ENCODE measurements at regions not wholly inside any gene's neighbourhood (a gene's known extent, or its start where the extent isn't known, plus 50 kb on each side); places are given as distances from the start of the nearest gene placed in this dataset.

DNA sequence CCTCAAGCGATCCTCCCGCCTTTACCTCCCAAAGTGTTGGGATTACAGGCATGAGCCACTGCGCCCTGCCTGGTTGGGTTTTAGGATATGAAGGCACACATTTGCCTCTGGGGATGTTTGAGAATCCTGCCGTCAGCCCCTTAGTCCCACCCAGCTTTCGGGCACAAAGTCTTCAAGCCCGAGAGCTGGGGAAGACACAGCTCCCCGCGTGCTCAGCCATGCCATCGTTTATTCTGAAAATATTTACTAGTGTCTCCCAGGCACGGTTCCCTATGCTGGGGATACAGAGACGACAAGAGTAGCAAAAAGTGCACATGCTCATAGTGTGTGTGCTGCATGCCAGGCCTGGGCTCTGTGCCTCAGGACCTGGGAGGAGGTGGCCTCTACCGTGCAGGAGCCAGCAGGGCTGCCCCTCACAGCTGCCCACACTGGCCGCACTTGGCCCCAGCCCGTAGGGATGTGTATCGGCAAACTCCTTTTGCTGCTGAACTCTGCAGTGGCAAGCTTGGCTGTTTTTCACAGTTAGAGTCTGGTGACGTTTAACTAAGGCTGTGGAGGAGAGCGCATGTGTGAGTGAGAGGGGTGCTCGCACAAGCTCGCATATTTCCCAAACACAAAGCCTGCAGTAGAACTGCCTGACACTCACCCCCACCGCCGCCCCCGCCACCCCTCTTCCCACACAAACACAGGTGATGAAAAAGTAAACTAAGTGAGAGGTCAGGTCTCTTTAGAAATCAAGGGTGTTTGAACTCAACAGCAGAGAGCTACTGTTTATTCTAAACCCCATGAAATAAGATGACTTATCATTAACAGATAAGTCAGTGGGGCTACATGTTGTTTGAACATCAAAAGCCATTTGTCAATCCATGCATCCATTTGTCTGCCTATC is 266.4 kb downstream of the MRTFB start:
- 34 to 46% (median 34%) methylated on average over 22 of the region's 22 CpGs for WGBS, 3 donors
- DNase-seq (peak in 1 of 2 donors; percentile 60), ATAC-seq (peak; percentile 54 to 62 (median 58))
- no peak overlapping the region for H3K4me3 ChIP-seq
- intact Hi-C loops (cut with DNase I), result no loop called here
- peaks cover 9% of the 10 kb centered on the region for H3K4me1 ChIP-seq
- H3K27me3 ChIP-seq (ENCODE audit: insufficient read depth in 3 of 3, low read length in 2 of 3), result no peaks in the 10 kb centered on the region
- no peaks in the 10 kb centered on the region for H3K36me3 ChIP-seq (ENCODE audit: insufficient read depth in 1 of 2, low read depth in 1 of 2)
- TF ChIP-seq, protein P1, sequence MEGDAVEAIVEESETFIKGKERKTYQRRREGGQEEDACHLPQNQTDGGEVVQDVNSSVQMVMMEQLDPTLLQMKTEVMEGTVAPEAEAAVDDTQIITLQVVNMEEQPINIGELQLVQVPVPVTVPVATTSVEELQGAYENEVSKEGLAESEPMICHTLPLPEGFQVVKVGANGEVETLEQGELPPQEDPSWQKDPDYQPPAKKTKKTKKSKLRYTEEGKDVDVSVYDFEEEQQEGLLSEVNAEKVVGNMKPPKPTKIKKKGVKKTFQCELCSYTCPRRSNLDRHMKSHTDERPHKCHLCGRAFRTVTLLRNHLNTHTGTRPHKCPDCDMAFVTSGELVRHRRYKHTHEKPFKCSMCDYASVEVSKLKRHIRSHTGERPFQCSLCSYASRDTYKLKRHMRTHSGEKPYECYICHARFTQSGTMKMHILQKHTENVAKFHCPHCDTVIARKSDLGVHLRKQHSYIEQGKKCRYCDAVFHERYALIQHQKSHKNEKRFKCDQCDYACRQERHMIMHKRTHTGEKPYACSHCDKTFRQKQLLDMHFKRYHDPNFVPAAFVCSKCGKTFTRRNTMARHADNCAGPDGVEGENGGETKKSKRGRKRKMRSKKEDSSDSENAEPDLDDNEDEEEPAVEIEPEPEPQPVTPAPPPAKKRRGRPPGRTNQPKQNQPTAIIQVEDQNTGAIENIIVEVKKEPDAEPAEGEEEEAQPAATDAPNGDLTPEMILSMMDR (IDR thresholded peaks at IDR 0.05), result no peak
- H3K9me3 ChIP-seq, result no peaks in the 10 kb centered on the region
- peak overlapping the region; percentile 47 for H3K27ac ChIP-seq

DNA sequence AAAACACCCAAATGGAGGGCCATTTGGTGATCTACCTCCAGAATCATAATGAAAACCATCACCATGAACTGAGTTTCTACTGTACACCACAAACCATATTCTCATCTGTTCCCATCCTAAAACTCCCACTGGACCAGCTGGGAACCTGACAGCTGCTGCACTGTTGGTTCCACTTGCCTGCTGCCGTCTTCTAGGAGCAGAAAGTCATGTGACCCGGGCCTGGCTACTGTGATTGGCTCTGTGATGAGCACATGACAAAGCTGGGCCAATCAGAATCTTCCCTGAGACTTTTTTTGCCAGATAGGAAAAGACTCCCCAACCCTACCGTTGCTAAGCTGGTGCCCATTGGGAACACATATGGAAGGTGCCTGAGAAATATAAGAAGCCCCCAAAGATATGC is 264.2 kb downstream of the MRTFB start:
- no peak overlapping the region for H3K27ac ChIP-seq
- no peak overlapping the region for H3K4me3 ChIP-seq
- ATAC-seq, result no peak
- 61 to 71% (median 70%) methylated on average over 3 of the region's 3 CpGs for WGBS, 3 donors
- no peak for DNase-seq
- no peaks in the 10 kb centered on the region for H3K4me1 ChIP-seq
- TF ChIP-seq, protein P1 (IDR thresholded peaks at IDR 0.05), result no peak
- intact Hi-C loops (cut with DNase I), result no loop called here
- peaks cover 0 to 8% of the 10 kb centered on the region in 2 donors for H3K36me3 ChIP-seq (ENCODE audit: insufficient read depth in 1 of 2, low read depth in 1 of 2)
- H3K27me3 ChIP-seq (ENCODE audit: insufficient read depth in 3 of 3, low read length in 2 of 3), result no peaks in the 10 kb centered on the region
- H3K9me3 ChIP-seq, result no peaks in the 10 kb centered on the region

GRCh38 chr16:14334366-14335080 is 263.4 kb downstream of the MRTFB start:
- Histone ChIP-seq H3K27ac (peak overlapping the region; percentile 23), H3K9me3 (no peaks in the 10 kb centered on the region), H3K4me1 (no peaks in the 10 kb centered on the region), H3K27me3 (ENCODE audit: insufficient read depth in 3 of 3, low read length in 2 of 3) (no peaks in the 10 kb centered on the region), H3K4me3 (no peak overlapping the region), H3K36me3 (ENCODE audit: insufficient read depth in 1 of 2, low read depth in 1 of 2) (peaks cover 0 to 12% of the 10 kb centered on the region in 2 donors)
- TF ChIP-seq, protein P1 (IDR thresholded peaks at IDR 0.05), result no peak
- ATAC-seq, result no peak
- intact Hi-C loops (cut with DNase I), result no loop called here
- no peak for DNase-seq
- 65 to 74% (median 71%) methylated on average over 13 of the region's 13 CpGs for WGBS, 3 donors

DNA sequence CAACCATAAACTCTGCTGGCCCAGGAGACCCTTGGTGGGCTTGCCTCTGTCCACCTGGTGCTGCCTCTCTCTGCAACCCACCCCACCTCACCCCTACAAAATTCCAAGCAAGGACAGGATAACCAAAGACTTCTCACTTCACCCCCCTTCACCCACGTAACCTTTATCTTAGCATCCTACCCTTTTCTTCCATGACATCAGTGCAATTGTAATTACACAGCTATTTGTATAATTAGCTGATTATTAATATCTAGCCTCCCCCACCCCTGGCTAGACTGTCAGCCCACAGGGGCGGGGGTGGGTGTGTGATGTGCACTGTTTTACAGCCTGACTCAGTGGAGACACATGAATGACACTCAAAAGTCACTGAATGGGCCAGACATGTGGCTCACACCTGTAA is 262.2 kb downstream of the MRTFB start:
- ATAC-seq, result no peak
- Histone ChIP-seq H3K27ac (no peak overlapping the region), H3K4me3 (no peak overlapping the region), H3K4me1 (no peaks in the 10 kb centered on the region), H3K9me3 (no peaks in the 10 kb centered on the region), H3K36me3 (ENCODE audit: insufficient read depth in 1 of 2, low read depth in 1 of 2) (peaks cover 0 to 16% of the 10 kb centered on the region in 2 donors), H3K27me3 (ENCODE audit: insufficient read depth in 3 of 3, low read length in 2 of 3) (no peaks in the 10 kb centered on the region)
- intact Hi-C loops (cut with DNase I), result no loop called here
- no peak for DNase-seq
- TF ChIP-seq, protein P1 (IDR thresholded peaks at IDR 0.05), result no peak
- WGBS, 3 donors, result 85 to 98% (median 90%) methylated on average over 2 of the region's 2 CpGs
